Neuronal stem cell (in vitro differentiated cells): ENCODE measurements at regions not wholly inside any gene's neighbourhood (a gene's known extent, or its start where the extent isn't known, plus 50 kb on each side); places are given as distances from the start of the nearest gene placed in this dataset.

ENCODE experiments used
- DNase-seq: peaks from one replicate; pipeline ENCODE4 v3.0.0-alpha.2; 2013; ENCODE audit warnings: low spot score
- H2AFZ ChIP-seq: one replicate; pipeline ENCODE4 v1.6.1; 2013; ENCODE audit warnings: mild to moderate bottlenecking, low read length, inconsistent platforms
- H2AK5ac ChIP-seq: 2 replicates; pipeline ENCODE4 v1.6.1; 2013; ENCODE audit warnings: low read depth, mild to moderate bottlenecking, inconsistent platforms, low read length, moderate library complexity, mixed read lengths
- H2BK120ac ChIP-seq: 2 replicates; pipeline ENCODE4 v1.6.1; 2013; ENCODE audit warnings: low read depth, mild to moderate bottlenecking, inconsistent platforms, low read length, moderate library complexity, mixed read lengths
- H2BK12ac ChIP-seq: one replicate; pipeline ENCODE4 v1.6.1; 2013; ENCODE audit warnings: low read length, inconsistent platforms
- H2BK15ac ChIP-seq: 2 replicates; pipeline ENCODE4 v1.6.1; 2013; ENCODE audit warnings: mild to moderate bottlenecking, low read length, inconsistent platforms, mixed read lengths
- H2BK5ac ChIP-seq: one replicate; pipeline ENCODE4 v1.6.1; 2013; ENCODE audit warnings: inconsistent platforms, mild to moderate bottlenecking, low read length, moderate library complexity
- H3K14ac ChIP-seq: one replicate; pipeline ENCODE4 v1.6.1; 2013; ENCODE audit warnings: low read length, inconsistent platforms
- H3K18ac ChIP-seq: 2 replicates; pipeline ENCODE4 v1.6.1; 2013; ENCODE audit warnings: low read length, inconsistent platforms
- H3K23ac ChIP-seq: 2 replicates; pipeline ENCODE4 v1.6.1; 2013; ENCODE audit warnings: low read depth, mild to moderate bottlenecking, mixed read lengths, low read length, inconsistent platforms; ENCODE audit not compliant: poor library complexity
- H3K27ac ChIP-seq: replicated peaks from 3 replicates; pipeline ENCODE4 v1.5.1; 2013; ENCODE audit warnings: low read length, inconsistent platforms
- H3K27me3 ChIP-seq, 3 experiments: 2 replicates each; pipeline ENCODE4 v1.6.1; 2013; ENCODE audit warnings: low read length in 3 of 3, mild to moderate bottlenecking in 2 of 3, inconsistent platforms in 1 of 3, low read depth in 1 of 3, mixed read lengths in 1 of 3, moderate library complexity in 1 of 3; ENCODE audit not compliant: control insufficient read depth in 3 of 3, insufficient read depth in 3 of 3
- H3K36me3 ChIP-seq, 2 donors: replicated peaks in 1 of 2; 2 replicates each; pipeline ENCODE4 v1.6.1; 2013; ENCODE audit warnings: low read length in 2 of 2; ENCODE audit not compliant: control insufficient read depth in 2 of 2, insufficient read depth in 2 of 2
- H3K4ac ChIP-seq: 2 replicates; pipeline ENCODE4 v1.6.1; 2013; ENCODE audit warnings: inconsistent platforms, mild to moderate bottlenecking, low read length, moderate library complexity
- H3K4me1 ChIP-seq, 2 donors: 1 replicate in 1 of 2; 2 replicates in 1 of 2; pipeline ENCODE4 v1.6.1; 2013; ENCODE audit warnings: low read length in 2 of 2, low read depth in 1 of 2; ENCODE audit not compliant: control insufficient read depth in 2 of 2, insufficient read depth in 1 of 2
- H3K4me2 ChIP-seq: one replicate; pipeline ENCODE4 v1.6.1; 2013; ENCODE audit warnings: mild to moderate bottlenecking, low read length, inconsistent platforms; ENCODE audit not compliant: insufficient read depth, poor library complexity, severe bottlenecking
- H3K4me3 ChIP-seq, 2 donors: 2 replicates each; pipeline ENCODE4 v1.5.1; 2013; ENCODE audit warnings: low read length in 2 of 2, mild to moderate bottlenecking in 2 of 2, inconsistent platforms in 1 of 2, moderate library complexity in 1 of 2
- H3K79me1 ChIP-seq: one replicate; pipeline ENCODE4 v1.6.1; 2013; ENCODE audit warnings: low read depth, mild to moderate bottlenecking, inconsistent platforms, low read length, moderate library complexity
- H3K9ac ChIP-seq: one replicate; pipeline ENCODE4 v1.6.1; 2013; ENCODE audit warnings: mild to moderate bottlenecking, low read depth, low read length, inconsistent platforms; ENCODE audit not compliant: poor library complexity
- H3K9me3 ChIP-seq, 2 donors: replicated peaks in 1 of 2; 2 replicates each; pipeline versions ENCODE3 to v1.6.1; 2013; ENCODE audit warnings: low read length in 2 of 2, mild to moderate bottlenecking in 2 of 2, inconsistent platforms in 1 of 2, low read depth in 1 of 2, mixed read lengths in 1 of 2, moderate library complexity in 1 of 2; ENCODE audit not compliant: control insufficient read depth in 2 of 2, insufficient read depth in 1 of 2
- H4K8ac ChIP-seq: one replicate; pipeline ENCODE4 v1.6.1; 2013; ENCODE audit warnings: low read depth, mild to moderate bottlenecking, inconsistent platforms, low read length, moderate library complexity
- H4K91ac ChIP-seq: one replicate; pipeline ENCODE4 v1.6.1; 2013; ENCODE audit warnings: low read length, low read depth, mild to moderate bottlenecking, inconsistent platforms; ENCODE audit not compliant: poor library complexity
- WGBS, 2 donors: extraction: QIAGEN DNeasy Blood & Tissue Kit; methylation state at CpG; one replicate each; pipeline ENCODE4 v1.1.7; 2013; ENCODE audit warnings: missing lambda C conversion rate in 2 of 2, mixed read lengths in 1 of 2; ENCODE audit not compliant: insufficient read length in 2 of 2, insufficient replicate concordance in 1 of 2; ENCODE audit errors: extremely low coverage in 2 of 2; 5-methylcytosine and 5-hydroxymethylcytosine counted together

- no peak overlapping the region for H2BK12ac ChIP-seq
- no CpG with 5 or more reads among the region's 2 CpGs for WGBS, 2 donors
- H4K91ac ChIP-seq = no peak overlapping the region
Measured at GRCh38 chr4:175351473-175351872, 433.3 kb downstream of the ADAM29 start.

GRCh38 chr4:175369087-175369486 lies 443.0 kb downstream of the GPM6A start:
- Histone ChIP-seq H3K4me2 (no peak overlapping the region), H3K9ac (no peak overlapping the region), H3K27me3 (no peaks in the 10 kb centered on the region), H4K8ac (no peak overlapping the region), H2AK5ac (no peak overlapping the region), H3K4me1 (no peaks in the 10 kb centered on the region), H2BK5ac (no peak overlapping the region), H3K4me3 (no peak overlapping the region), H3K14ac (no peak overlapping the region), H2BK120ac (no peak overlapping the region), H3K9me3 (no peaks in the 10 kb centered on the region), H3K27ac (no peak overlapping the region), H3K79me1 (no peaks in the 10 kb centered on the region), H2BK15ac (no peak overlapping the region), H2AFZ (no peak overlapping the region), H2BK12ac (no peak overlapping the region), H3K4ac (no peak overlapping the region), H3K36me3 (no peaks in the 10 kb centered on the region), H3K23ac (no peak overlapping the region), H3K18ac (no peak overlapping the region), H4K91ac (no peak overlapping the region)
- DNase-seq = no peak
- no CpG with 5 or more reads among the region's 6 CpGs for WGBS, 2 donors

More at GRCh38 chr4:175351473-175351872, 433.3 kb downstream of the ADAM29 start:
- Histone ChIP-seq H3K23ac (no peak overlapping the region), H2BK120ac (no peak overlapping the region), H3K4me3 (no peak overlapping the region), H2AK5ac (no peak overlapping the region), H3K79me1 (no peaks in the 10 kb centered on the region), H3K4ac (no peak overlapping the region), H3K4me2 (no peak overlapping the region), H3K9me3 (no peaks in the 10 kb centered on the region), H3K4me1 (no peaks in the 10 kb centered on the region), H2BK15ac (no peak overlapping the region), H3K36me3 (no peaks in the 10 kb centered on the region), H3K18ac (no peak overlapping the region), H4K8ac (no peak overlapping the region), H3K14ac (no peak overlapping the region), H3K27ac (no peak overlapping the region), H3K27me3 (no peaks in the 10 kb centered on the region), H2BK5ac (no peak overlapping the region), H2AFZ (no peak overlapping the region), H3K9ac (no peak overlapping the region)
- DNase-seq = no peak

- Histone ChIP-seq H4K91ac (no peak overlapping the region), H3K79me1 (no peaks in the 10 kb centered on the region), H2BK15ac (no peak overlapping the region), H3K4me3 (no peak overlapping the region), H3K14ac (no peak overlapping the region), H3K9me3 (no peaks in the 10 kb centered on the region), H3K4me1 (peaks cover 0 to 4% of the 10 kb centered on the region in 2 donors), H2BK12ac (no peak overlapping the region), H2BK120ac (no peak overlapping the region), H3K9ac (no peak overlapping the region), H3K27ac (no peak overlapping the region), H3K23ac (no peak overlapping the region), H3K4ac (no peak overlapping the region), H4K8ac (no peak overlapping the region), H3K4me2 (no peak overlapping the region), H3K27me3 (no peaks in the 10 kb centered on the region), H2AFZ (no peak overlapping the region), H2AK5ac (no peak overlapping the region), H3K36me3 (no peaks in the 10 kb centered on the region), H2BK5ac (no peak overlapping the region), H3K18ac (no peak overlapping the region)
- no peak for DNase-seq
- no CpG with 5 or more reads among the region's 1 CpG for WGBS, 2 donors
Measured at GRCh38 chr4:175371091-175371490, 441.0 kb downstream of the GPM6A start.

- Histone ChIP-seq H3K23ac (no peak overlapping the region), H3K27ac (no peak overlapping the region), H4K91ac (no peak overlapping the region), H3K9me3 (no peaks in the 10 kb centered on the region), H3K79me1 (no peaks in the 10 kb centered on the region), H2BK12ac (no peak overlapping the region), H3K27me3 (no peaks in the 10 kb centered on the region), H3K4me2 (no peak overlapping the region), H2BK15ac (no peak overlapping the region), H3K18ac (no peak overlapping the region), H2AFZ (no peak overlapping the region), H3K4me1 (peaks cover 0 to 5% of the 10 kb centered on the region in 2 donors), H4K8ac (no peak overlapping the region), H3K4me3 (no peak overlapping the region), H3K36me3 (no peaks in the 10 kb centered on the region), H3K4ac (no peak overlapping the region), H3K9ac (no peak overlapping the region), H2BK5ac (no peak overlapping the region), H2BK120ac (no peak overlapping the region), H3K14ac (no peak overlapping the region), H2AK5ac (no peak overlapping the region)
- DNase-seq = no peak
Measured at GRCh38 chr4:175373031-175373430, 439.0 kb downstream of the GPM6A start.
